Lower leg skin (tissue), 3 donors: ENCODE measurements at regions not wholly inside any gene's neighbourhood (a gene's known extent, or its start where the extent isn't known, plus 50 kb on each side); places are given as distances from the start of the nearest gene placed in this dataset.

ENCODE experiments used
- CTCF ChIP-seq, 3 donors: fragments of 450-650 bp; IDR thresholded peaks; one replicate each; pipeline ENCODE4 v1.5.1; 2016; ENCODE audit warnings: antibody characterized with exemption in 3 of 3, mild to moderate bottlenecking in 3 of 3, moderate library complexity in 2 of 3
- POLR2A ChIP-seq, 2 donors: fragments of 450-650 bp; IDR thresholded peaks; one replicate each; pipeline ENCODE4 v1.6.1; 2016 to 2017; ENCODE audit warnings: antibody characterized with exemption in 2 of 2, mild to moderate bottlenecking in 1 of 2, moderate library complexity in 1 of 2

- TF ChIP-seq CTCF (IDR thresholded peaks at IDR 0.05) (no peak), POLR2A (IDR thresholded peaks at IDR 0.05) (no peak)
Observed at GRCh38 chr14:66311058-66311457, 175.1 kb upstream of the CCDC196 start.
